HG02970 (cell line): ENCODE measurements at regions not wholly inside any gene's neighbourhood (a gene's known extent, or its start where the extent isn't known, plus 50 kb on each side); places are given as distances from the start of the nearest gene placed in this dataset.
"Not testable (repeated sequence)": the region's sequence is repeated elsewhere in the genome, so short reads cannot be mapped to it uniquely, and the experiment has no call there.

Source experiments
- ATAC-seq: cut with Tn5 transposase; IDR thresholded peaks from one replicate; pipeline ENCODE4 v1.9.1; 2021; ENCODE audit warnings: mild to moderate bottlenecking, moderate library complexity, moderate number of reproducible peaks; ENCODE audit not compliant: unreplicated experiment, low FRiP score

GRCh38 chr2:228613133-228613850, 431.8 kb upstream of the SPHKAP start:
- peak; percentile 54 for ATAC-seq

DNA sequence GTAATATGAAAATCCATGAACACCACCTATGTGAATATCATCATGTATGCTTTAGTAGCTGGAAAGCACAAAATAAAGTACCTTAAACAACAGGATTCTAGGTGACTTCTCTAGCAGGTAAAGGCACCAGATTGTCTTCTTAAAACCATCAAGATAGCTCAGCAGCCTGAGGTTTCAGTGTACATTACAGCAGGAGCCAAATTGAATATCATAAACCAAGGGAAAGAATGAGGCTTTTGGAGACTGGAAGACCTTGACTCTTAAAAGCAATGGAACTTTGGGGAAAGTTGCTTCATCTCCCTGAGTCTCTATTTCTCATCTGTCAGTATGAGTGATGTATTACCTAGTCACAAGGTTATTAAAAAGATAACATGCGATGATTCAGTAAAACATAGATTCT, 429.7 kb upstream of the SPHKAP start:
- ATAC-seq, result no peak

GRCh38 chr2:228602288-228602687, 420.8 kb upstream of the SPHKAP start:
- no peak for ATAC-seq

- no peak for ATAC-seq
These were observed 418.8 kb upstream of the SPHKAP start for GRCh38 chr2:228600265-228600664.

GRCh38 chr2:228599781-228600180, 418.3 kb upstream of the SPHKAP start:
- ATAC-seq, result no peak

- ATAC-seq, result no peak
These were observed 417.8 kb upstream of the SPHKAP start for GRCh38 chr2:228599297-228599696.

DNA sequence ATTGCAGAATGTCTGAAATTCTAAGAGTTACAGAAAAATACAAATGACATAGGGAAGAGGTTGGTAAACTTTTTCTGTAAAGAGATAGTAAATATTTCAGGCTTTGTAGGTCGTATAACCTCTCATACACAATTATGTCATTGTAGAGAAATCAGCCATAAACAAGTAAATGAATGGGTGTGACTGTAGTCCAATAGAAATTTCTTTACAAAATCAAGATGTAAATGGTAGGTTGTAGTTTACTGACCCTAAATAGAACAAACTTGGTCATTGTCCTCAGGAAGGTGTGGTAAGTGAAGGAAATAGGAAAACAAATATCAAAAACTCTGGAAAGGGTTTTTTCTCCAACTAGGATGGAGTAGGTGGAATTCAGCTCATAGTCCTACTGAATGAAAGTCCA, 415.5 kb upstream of the SPHKAP start:
- ATAC-seq, result no peak

- no peak for ATAC-seq
These were observed 412.5 kb upstream of the SPHKAP start for GRCh38 chr2:228594012-228594411.

DNA sequence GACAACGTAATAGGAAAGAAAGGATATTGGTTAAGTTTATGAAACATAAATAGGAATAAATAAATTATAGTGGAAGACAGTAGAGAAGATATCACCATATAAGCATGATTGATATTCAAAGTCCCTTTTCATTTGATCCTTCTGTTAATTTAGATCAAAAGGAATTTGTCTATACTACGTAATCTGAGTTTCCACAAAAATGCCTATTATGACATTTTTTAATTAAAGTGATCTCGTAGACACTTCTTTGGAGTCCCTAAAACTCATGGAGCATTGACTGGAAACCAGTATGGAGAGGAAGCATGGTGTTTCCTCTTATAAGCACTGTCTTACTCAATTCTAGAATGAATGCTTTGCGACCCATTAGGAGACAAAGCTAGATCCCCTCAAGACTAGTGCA, 411.4 kb upstream of the SPHKAP start:
- ATAC-seq, result no peak

DNA sequence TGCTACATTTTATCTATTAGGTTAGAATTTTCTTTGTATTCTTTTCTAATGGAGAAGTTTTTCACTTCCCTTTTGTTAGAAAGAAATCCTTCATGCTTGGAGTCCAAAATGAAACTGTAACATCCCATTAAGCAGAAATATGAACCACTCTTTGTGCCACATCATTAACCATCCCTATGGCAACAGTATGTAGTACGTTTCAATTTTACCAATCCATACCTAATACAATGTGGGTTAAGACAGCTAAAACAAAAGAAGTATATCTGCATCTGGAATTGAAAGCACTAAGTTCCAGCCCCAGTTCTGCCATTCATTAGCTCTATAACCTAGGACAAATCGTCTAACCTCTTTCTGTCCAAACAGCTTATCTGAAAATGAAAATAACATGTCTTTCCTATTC, 409.2 kb upstream of the SPHKAP start:
- peak; percentile 93 for ATAC-seq

DNA sequence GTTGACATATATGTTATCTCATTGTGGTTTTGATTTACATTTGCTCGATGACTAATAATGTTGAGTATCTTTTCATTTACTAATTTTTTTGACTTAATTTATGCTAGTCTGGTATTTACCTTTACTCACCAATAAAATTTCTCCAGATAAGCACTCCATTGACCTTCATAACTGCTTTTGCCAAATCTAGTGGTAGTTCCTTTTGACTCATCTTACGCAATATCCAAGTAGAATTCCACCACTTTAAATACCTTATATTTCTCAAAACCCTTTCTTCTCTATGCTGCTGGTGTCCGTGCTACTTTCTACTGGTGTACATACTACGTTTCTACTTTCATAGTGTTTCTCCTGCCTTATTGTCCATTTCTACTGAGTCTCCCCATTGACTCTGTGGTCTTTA, 407.6 kb upstream of the SPHKAP start:
- ATAC-seq, result no peak

DNA sequence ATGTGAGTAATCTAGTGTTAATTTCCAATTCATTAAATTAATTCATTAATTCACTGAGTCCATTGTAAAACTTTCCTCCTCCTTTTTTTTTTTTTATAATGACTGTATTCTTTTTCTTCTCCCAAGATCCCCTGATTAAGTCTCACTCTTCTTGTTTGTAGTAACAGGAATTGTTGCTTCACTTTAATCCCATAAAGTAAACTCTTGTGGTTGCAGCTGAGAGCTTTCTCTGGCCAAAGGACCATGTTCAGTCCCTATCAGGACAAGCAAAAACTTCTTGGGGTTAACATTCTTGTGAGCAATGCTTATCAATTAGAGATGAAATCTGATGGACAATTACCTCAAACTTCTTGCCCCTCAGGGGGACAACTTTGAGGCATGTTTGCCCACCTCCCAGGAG, 400.2 kb upstream of the SPHKAP start:
- no peak for ATAC-seq

GRCh38 chr2:228575897-228576296, 394.4 kb upstream of the SPHKAP start:
- ATAC-seq, result no peak

GRCh38 chr2:228568275-228568674, 386.8 kb upstream of the SPHKAP start:
- ATAC-seq, result not testable (repeated sequence)

GRCh38 chr2:228561816-228562215, 380.3 kb upstream of the SPHKAP start:
- no peak for ATAC-seq

DNA sequence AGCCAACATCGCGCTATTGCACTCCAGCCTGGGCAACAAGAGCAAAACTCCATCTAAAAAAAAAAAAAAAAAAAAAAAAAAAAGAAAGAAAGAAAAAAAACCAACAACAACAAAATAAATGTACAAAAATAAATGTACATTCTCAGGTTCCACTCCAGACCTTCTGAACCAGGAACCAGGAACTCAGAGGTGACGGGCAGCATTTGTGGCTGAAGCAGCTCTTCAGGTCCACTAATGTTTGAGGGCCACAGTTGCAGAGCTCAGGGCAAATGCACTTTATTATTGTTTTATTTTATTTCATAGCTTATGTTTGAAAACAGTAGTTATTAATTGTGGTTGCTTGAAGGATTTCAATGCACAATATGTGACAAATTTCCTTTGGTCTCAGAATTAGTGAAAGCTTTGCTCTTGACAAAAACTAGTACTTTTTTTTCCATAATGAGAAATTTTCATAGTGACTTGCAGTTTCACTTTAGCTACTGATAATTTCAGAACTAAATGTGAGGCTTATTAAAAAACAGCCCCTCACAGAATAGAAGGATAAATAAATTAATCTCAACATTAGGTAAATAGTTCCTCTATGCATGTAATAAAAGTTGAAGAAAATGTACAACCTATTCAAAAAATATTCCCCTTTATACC, 378.4 kb upstream of the SPHKAP start:
- no peak for ATAC-seq

DNA sequence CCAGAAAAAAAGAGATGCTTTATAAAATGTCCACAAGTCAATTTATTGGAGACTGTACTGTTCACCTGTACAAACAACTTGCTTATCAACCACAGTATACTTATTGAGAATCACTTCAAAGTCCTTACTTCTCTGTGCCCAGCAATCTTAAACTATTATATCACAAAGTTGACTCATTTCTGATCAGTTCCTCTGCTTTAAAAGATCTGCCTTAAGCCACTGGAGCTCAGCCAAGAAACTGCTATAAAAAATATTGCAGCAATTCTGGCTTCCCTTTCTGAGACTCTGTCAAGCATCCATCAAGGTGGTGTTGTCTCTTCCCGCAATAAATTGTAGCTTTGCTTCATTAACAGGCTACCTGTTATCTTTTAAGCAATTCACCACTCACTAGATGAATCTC, 375.2 kb upstream of the SPHKAP start:
- no peak for ATAC-seq

DNA sequence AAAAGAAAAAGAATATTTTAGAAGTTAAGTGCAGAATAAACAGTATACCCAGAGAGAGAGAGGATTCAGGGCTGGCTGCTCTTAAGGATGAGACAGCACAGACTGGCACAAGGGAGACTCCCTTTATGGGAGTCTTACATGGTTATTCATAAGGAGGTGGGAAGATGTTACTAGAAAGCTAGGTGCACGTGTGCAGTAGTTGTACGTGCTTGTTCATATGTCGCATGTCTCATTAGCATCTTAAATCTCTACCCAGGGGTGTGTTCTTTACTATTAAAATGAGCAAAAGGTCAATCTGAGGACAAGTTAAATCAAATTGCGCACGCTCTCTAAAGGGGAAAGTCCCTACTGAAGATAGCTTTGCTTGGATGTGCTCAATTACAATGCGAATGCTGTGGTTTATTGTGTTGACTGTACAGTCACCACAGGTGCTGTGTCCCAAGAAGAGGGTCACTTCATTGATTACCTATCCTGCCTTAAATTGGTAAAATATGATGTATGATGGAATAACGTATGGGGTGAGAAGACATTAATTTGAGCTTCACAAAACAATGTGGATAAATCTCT, 368.0 kb upstream of the SPHKAP start:
- ATAC-seq, result no peak

DNA sequence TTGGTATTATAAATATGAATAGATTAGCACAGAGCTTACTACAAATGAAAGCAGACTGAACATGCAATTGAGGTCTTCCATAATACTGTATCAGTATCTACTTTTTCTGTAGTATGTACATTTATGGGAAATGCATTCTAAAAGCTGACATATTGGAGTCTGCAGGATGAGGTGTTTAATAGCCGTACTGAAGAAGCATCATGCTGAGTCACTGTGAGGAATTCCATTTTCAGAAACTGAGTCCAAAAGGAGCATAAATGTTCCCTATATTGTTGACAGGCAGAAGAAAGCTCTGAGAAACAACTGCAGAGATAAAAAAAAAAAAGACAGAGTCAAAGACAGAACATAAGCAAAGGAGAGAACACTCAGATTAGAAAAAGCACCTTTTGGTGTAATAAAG, 366.7 kb upstream of the SPHKAP start:
- no peak for ATAC-seq

GRCh38 chr2:228545748-228546145, 364.3 kb upstream of the SPHKAP start:
- no peak for ATAC-seq

DNA sequence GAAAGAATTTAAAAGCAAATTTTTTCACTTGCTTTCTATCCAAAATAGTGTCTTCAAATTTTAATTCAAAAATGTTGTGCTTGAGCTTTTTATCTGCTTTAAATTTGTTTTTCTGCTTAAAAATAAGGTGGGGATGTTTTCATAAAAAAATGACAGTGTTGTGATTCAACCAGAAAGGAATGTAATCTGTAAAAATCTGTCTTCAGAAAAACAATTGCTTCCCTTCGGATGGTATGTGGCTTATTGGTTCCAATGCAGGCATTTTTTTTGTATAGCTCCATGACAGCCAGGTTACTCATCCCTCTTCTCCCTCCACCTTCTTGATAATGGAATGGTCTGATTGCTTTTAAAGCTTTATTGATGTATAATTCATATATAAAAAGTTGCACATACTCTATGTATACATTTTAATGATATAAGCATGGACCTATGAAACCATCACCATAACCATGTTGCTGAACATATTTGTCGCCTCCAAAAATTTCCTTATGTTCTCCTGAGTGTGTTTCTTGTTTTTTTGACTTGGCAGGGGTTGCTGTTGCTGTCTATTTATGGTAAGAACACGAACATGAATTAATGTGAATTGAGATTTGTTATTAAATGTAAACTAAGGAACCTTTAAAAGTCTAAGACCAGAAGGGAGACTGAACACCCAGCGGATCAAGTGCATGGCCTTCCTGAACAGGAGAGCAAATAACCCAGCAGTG, 363.7 kb upstream of the SPHKAP start:
- ATAC-seq, result no peak
